ENCODE measurements at regions not wholly inside any gene's neighbourhood (a gene's known extent, or its start where the extent isn't known, plus 50 kb on each side); places are given as distances from the start of the nearest gene placed in this dataset.

GRCh38 chr6:170006071-170006899 lies 254.9 kb downstream of the ERMARD start:
- Histone ChIP-seq H3K4me1 (peaks cover 9% of the 10 kb centered on the region), H3K9me3 (no peaks in the 10 kb centered on the region), H3K4me3 (no peak overlapping the region), H3K36me3 (ENCODE audit: low read depth, missing control alignments) (no peaks in the 10 kb centered on the region), H3K27ac (no peak overlapping the region), H3K27me3 (no peaks in the 10 kb centered on the region)
- WGBS, 2 donors, result 82 to 94% methylated on average over 7 of the region's 7 CpGs
- intact Hi-C loops (cut with DNase I; ENCODE audit: low total_unique reads), result no loop called here
- no peak for DNase-seq
- TF ChIP-seq CTCF (IDR thresholded peaks at IDR 0.05) (no peak), POLR2A (IDR thresholded peaks at IDR 0.05) (no peak)

GRCh38 chr6:170005665-170006064 lies 254.2 kb downstream of the ERMARD start:
- no peak overlapping the region for H3K27ac ChIP-seq
- H3K27me3 ChIP-seq, result no peaks in the 10 kb centered on the region
- intact Hi-C loops (cut with DNase I; ENCODE audit: low total_unique reads), result no loop called here
- DNase-seq, result no peak
- H3K9me3 ChIP-seq, result no peaks in the 10 kb centered on the region
- H3K4me3 ChIP-seq, result no peak overlapping the region
- H3K36me3 ChIP-seq (ENCODE audit: low read depth, missing control alignments), result no peaks in the 10 kb centered on the region
- TF ChIP-seq CTCF (IDR thresholded peaks at IDR 0.05) (no peak), POLR2A (IDR thresholded peaks at IDR 0.05) (no peak)
- H3K4me1 ChIP-seq, result peaks cover 3% of the 10 kb centered on the region

- no peak for DNase-seq
- Histone ChIP-seq H3K27me3 (no peaks in the 10 kb centered on the region), H3K27ac (no peak overlapping the region), H3K9me3 (no peaks in the 10 kb centered on the region), H3K4me1 (no peaks in the 10 kb centered on the region), H3K4me3 (no peak overlapping the region), H3K36me3 (ENCODE audit: low read depth, missing control alignments) (no peaks in the 10 kb centered on the region)
- 79 to 80% methylated on average over 5 of the region's 5 CpGs for WGBS, 2 donors
- TF ChIP-seq CTCF (IDR thresholded peaks at IDR 0.05) (no peak), POLR2A (IDR thresholded peaks at IDR 0.05) (no peak)
- intact Hi-C loops (cut with DNase I; ENCODE audit: low total_unique reads), result no loop called here
Observed at GRCh38 chr6:170004585-170005210, 253.3 kb downstream of the ERMARD start.

GRCh38 chr6:170003451-170004160 lies 252.2 kb downstream of the ERMARD start:
- H3K36me3 ChIP-seq (ENCODE audit: low read depth, missing control alignments), result no peaks in the 10 kb centered on the region
- WGBS, 2 donors, result 62 to 65% methylated on average over 1 of the region's 1 CpG
- DNase-seq, result no peak
- TF ChIP-seq POLR2A (IDR thresholded peaks at IDR 0.05), result no peak
- no peak for TF ChIP-seq CTCF (IDR thresholded peaks at IDR 0.05)
- no peaks in the 10 kb centered on the region for H3K4me1 ChIP-seq
- H3K27me3 ChIP-seq, result no peaks in the 10 kb centered on the region
- no peaks in the 10 kb centered on the region for H3K9me3 ChIP-seq
- no peak overlapping the region for H3K27ac ChIP-seq
- intact Hi-C loops (cut with DNase I; ENCODE audit: low total_unique reads), result no loop called here
- H3K4me3 ChIP-seq, result no peak overlapping the region

Measured in testis (tissue), 2 donors.